ENCODE measurements at regions not wholly inside any gene's neighbourhood (a gene's known extent, or its start where the extent isn't known, plus 50 kb on each side); places are given as distances from the start of the nearest gene placed in this dataset.
"Not testable (repeated sequence)": the region's sequence is repeated elsewhere in the genome, so short reads cannot be mapped to it uniquely, and the experiment has no call there.

DNA sequence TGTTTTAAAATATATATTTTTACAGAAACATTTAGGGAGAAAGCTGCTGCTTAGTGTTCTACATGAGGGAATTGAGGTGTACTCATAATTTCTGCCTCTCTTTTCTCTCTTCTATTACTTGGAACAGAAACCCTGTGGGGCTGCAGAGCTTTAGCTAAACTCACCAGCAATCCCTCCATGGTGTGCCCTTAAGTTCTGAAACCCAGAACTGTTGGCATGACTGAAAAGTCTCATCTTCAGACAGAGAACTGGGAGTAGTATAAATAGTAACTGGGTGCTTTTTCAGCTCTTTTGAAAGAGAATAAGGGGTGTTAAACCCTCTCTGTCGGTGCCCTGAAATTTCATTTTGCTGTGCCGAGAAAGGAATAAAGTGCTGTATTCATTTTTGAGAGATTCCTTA lies 294.9 kb upstream of the BOD1L1 start:
- no CpG with 5 or more reads among the region's 2 CpGs for WGBS (ENCODE audit: insufficient coverage, insufficient read length)
- H3K4me3 ChIP-seq (ENCODE audit: low read length) = no peak overlapping the region
- DNase-seq (ENCODE audit: low read depth, low spot score) = no peak
- no peaks in the 10 kb centered on the region for H3K9me3 ChIP-seq (ENCODE audit: control insufficient read depth, insufficient read depth, low read length)
- no peak overlapping the region for H3K27ac ChIP-seq (ENCODE audit: low read length)
- H3K4me1 ChIP-seq (ENCODE audit: control insufficient read depth, insufficient read depth, low read length) = no peaks in the 10 kb centered on the region
- no peaks in the 10 kb centered on the region for H3K27me3 ChIP-seq (ENCODE audit: control insufficient read depth, insufficient read depth, low read length)
- no peaks in the 10 kb centered on the region for H3K36me3 ChIP-seq (ENCODE audit: control insufficient read depth, insufficient read depth, low read length)

DNA sequence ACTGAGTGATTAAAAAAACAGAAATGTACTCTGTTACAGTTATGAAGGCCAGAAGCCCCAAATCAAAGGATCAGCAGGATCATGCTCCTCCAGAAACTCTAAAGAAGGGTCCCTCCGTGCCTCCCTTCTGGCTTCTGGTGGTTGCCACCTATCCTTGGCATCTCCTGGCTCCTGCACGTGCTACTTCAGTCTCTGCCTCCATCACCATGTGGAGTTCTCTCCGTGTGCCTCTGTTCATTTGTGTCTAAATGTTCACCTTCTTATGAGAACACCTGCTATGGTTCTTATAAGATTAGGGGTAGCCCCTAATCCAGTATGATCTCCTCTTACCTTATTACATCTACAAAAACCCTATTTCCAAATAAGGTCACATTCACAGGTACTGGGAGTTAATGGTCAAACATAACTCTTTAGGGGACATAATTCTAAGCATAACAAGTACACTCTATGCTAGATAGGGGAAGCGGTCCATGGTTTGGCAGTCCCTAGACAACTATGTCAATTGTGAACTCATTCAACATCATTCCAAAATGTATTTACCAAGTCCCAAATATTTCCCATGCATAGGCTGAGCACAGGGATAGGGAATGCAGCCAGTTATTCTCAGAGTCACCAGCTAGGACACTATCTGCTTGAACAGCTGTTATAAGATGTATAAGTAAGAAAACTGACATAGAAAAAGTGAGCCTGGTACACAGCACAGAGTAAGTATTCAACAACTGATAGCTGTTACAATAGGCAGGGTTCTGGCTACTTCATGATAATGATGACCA lies 295.5 kb upstream of the BOD1L1 start:
- H3K9me3 ChIP-seq (ENCODE audit: control insufficient read depth, insufficient read depth, low read length) = no peaks in the 10 kb centered on the region
- WGBS (ENCODE audit: insufficient coverage, insufficient read length) = no CpG with 5 or more reads among the region's 4 CpGs
- H3K36me3 ChIP-seq (ENCODE audit: control insufficient read depth, insufficient read depth, low read length) = no peaks in the 10 kb centered on the region
- no peak for DNase-seq (ENCODE audit: low read depth, low spot score)
- H3K4me1 ChIP-seq (ENCODE audit: control insufficient read depth, insufficient read depth, low read length) = no peaks in the 10 kb centered on the region
- H3K4me3 ChIP-seq (ENCODE audit: low read length) = no peak overlapping the region
- no peak overlapping the region for H3K27ac ChIP-seq (ENCODE audit: low read length)
- H3K27me3 ChIP-seq (ENCODE audit: control insufficient read depth, insufficient read depth, low read length) = no peaks in the 10 kb centered on the region

DNA sequence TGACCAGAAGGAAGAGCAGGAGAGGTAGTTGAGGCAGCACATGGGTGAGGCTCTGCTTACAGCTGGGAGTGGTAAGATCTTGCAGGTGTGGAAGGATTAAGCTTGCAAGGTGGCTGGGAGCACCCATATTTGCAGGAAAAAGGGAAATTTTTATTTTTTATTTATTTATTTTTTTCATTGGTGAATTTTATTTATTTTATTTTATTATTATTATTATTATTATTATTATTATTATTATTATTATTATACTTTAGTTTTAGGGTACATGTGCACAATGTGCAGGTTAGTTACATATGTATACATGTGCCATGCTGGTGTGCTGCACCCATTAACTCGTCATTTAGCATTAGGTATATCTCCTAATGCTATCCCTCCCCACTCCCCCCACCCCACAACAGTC lies 297.4 kb upstream of the BOD1L1 start:
- H3K4me3 ChIP-seq (ENCODE audit: low read length); H3K4me1 ChIP-seq (ENCODE audit: control insufficient read depth, insufficient read depth, low read length); H3K27ac ChIP-seq (ENCODE audit: low read length); H3K9me3 ChIP-seq (ENCODE audit: control insufficient read depth, insufficient read depth, low read length); H3K27me3 ChIP-seq (ENCODE audit: control insufficient read depth, insufficient read depth, low read length); DNase-seq (ENCODE audit: low read depth, low spot score); H3K36me3 ChIP-seq (ENCODE audit: control insufficient read depth, insufficient read depth, low read length): not testable (repeated sequence)
- WGBS (ENCODE audit: insufficient coverage, insufficient read length) = no CpG with 5 or more reads among the region's 1 CpG

DNA sequence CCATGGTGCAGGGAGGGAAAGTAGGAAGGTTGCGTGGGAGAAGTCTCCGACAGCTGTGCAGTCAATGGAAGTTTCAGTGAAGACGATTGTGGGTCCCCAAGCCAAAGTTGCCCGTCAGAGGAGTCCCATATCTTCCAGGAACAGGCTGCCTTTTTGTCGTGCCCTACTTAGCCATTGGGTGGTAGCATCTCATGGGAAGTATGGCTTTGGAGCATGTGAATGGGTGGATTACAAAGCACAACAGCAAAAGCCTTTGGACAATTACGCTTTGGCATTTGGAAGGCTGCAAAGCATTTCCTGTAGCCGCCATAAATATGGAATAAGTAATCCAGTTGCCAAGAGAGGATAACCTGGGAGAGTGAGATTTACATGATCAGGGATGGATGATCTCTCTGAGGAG lies 300.7 kb upstream of the BOD1L1 start:
- H3K4me3 ChIP-seq (ENCODE audit: low read length) = no peak overlapping the region
- H3K4me1 ChIP-seq (ENCODE audit: control insufficient read depth, insufficient read depth, low read length) = no peaks in the 10 kb centered on the region
- no CpG with 5 or more reads among the region's 7 CpGs for WGBS (ENCODE audit: insufficient coverage, insufficient read length)
- no peaks in the 10 kb centered on the region for H3K36me3 ChIP-seq (ENCODE audit: control insufficient read depth, insufficient read depth, low read length)
- no peaks in the 10 kb centered on the region for H3K9me3 ChIP-seq (ENCODE audit: control insufficient read depth, insufficient read depth, low read length)
- H3K27me3 ChIP-seq (ENCODE audit: control insufficient read depth, insufficient read depth, low read length) = no peaks in the 10 kb centered on the region
- H3K27ac ChIP-seq (ENCODE audit: low read length) = no peak overlapping the region
- DNase-seq (ENCODE audit: low read depth, low spot score) = no peak

DNA sequence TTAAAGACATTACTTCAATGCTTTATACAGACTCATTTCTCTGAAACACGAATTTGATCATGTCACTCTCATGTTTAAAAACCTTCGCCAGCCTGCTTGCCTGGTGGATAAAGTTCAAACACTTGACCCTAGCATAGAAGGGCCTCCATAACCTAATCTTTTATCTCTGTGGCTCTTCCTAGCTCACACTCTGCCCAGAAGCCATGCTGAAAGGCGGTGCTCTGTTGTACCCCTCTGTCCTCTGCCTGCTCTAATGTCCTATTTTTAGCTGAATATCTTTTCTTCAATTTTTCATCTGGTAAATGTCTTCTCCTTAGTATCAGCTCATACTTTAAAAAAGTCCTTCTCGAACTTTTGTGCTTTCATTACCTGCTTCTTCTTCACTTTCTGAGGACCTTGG lies 302.6 kb upstream of the BOD1L1 start:
- no peaks in the 10 kb centered on the region for H3K36me3 ChIP-seq (ENCODE audit: control insufficient read depth, insufficient read depth, low read length)
- no peak for DNase-seq (ENCODE audit: low read depth, low spot score)
- no peak overlapping the region for H3K4me3 ChIP-seq (ENCODE audit: low read length)
- no peaks in the 10 kb centered on the region for H3K27me3 ChIP-seq (ENCODE audit: control insufficient read depth, insufficient read depth, low read length)
- no peaks in the 10 kb centered on the region for H3K9me3 ChIP-seq (ENCODE audit: control insufficient read depth, insufficient read depth, low read length)
- no peak overlapping the region for H3K27ac ChIP-seq (ENCODE audit: low read length)
- no peaks in the 10 kb centered on the region for H3K4me1 ChIP-seq (ENCODE audit: control insufficient read depth, insufficient read depth, low read length)
- whole genome bisulfite sequencing (ENCODE audit: insufficient coverage, insufficient read length) = no CpG with 5 or more reads among the region's 4 CpGs

DNA sequence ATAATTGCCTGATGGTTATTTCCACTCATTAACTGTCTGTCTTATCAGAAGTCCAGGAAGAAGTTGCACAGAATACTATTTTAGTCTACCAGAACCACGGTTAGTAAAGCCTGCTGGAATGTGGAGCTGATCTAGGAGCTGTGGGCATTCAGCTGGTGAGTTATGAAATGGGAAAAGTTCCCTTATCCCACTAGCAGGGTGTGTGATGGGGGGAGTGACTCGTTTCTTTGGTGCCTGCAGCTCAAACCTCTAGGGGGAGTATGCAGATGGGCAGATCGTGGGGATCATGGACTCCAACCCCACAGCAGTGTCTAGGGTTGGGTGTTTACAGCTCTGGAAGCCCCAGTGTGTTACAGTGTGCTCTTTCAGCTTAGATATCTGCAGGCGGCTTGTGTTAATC lies 305.7 kb upstream of the BOD1L1 start:
- no CpG with 5 or more reads among the region's 4 CpGs for WGBS (ENCODE audit: insufficient coverage, insufficient read length)
- no peak for DNase-seq (ENCODE audit: low read depth, low spot score)
- H3K27ac ChIP-seq (ENCODE audit: low read length) = no peak overlapping the region
- no peaks in the 10 kb centered on the region for H3K4me1 ChIP-seq (ENCODE audit: control insufficient read depth, insufficient read depth, low read length)
- H3K4me3 ChIP-seq (ENCODE audit: low read length) = no peak overlapping the region
- H3K36me3 ChIP-seq (ENCODE audit: control insufficient read depth, insufficient read depth, low read length) = no peaks in the 10 kb centered on the region
- no peaks in the 10 kb centered on the region for H3K27me3 ChIP-seq (ENCODE audit: control insufficient read depth, insufficient read depth, low read length)
- no peaks in the 10 kb centered on the region for H3K9me3 ChIP-seq (ENCODE audit: control insufficient read depth, insufficient read depth, low read length)

DNA sequence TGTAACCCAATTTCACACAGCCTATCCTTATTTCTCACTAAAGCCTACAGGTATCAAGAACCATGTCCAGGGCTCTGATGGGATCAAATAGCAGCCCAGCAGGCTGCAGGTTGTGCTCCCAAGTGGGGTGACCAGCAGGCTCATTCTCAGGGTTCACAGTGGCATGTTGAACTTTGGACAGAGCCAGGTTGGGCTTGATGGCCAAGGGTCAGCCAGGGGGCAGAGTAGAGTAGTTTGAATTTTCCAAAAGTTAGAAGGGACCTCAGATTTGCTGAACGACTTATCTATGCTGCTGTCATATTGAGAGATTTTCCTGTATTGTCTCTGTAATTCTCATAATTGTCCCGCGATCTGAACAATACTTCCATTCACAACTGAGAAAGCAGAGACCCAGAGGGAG lies 310.8 kb upstream of the BOD1L1 start:
- no peaks in the 10 kb centered on the region for H3K27me3 ChIP-seq (ENCODE audit: control insufficient read depth, insufficient read depth, low read length)
- no peaks in the 10 kb centered on the region for H3K4me1 ChIP-seq (ENCODE audit: control insufficient read depth, insufficient read depth, low read length)
- no peak overlapping the region for H3K27ac ChIP-seq (ENCODE audit: low read length)
- no peaks in the 10 kb centered on the region for H3K9me3 ChIP-seq (ENCODE audit: control insufficient read depth, insufficient read depth, low read length)
- no peaks in the 10 kb centered on the region for H3K36me3 ChIP-seq (ENCODE audit: control insufficient read depth, insufficient read depth, low read length)
- H3K4me3 ChIP-seq (ENCODE audit: low read length) = no peak overlapping the region
- no peak for DNase-seq (ENCODE audit: low read depth, low spot score)
- WGBS (ENCODE audit: insufficient coverage, insufficient read length) = no CpG with 5 or more reads among the region's 3 CpGs

DNA sequence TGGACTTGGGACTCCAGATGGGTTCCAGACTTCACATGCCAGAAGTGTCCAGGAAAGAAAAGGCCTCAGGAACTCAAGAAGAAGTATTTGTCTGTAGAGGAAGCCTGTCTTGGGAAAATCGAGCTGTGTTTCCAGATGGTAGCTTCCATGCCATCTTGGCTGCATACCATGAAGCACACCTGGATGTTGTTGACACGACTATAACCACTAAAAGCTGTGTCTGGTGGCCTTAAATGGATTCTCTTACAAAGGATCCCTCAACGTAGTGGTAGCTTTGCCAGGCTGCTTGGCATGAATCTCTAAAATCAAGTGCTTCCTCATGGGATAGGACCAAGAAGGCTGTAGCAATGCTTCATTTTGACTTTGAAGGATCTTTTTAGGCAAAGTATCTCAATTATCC lies 313.4 kb upstream of the BOD1L1 start:
- no peak for DNase-seq (ENCODE audit: low read depth, low spot score)
- Histone ChIP-seq H3K27me3 (ENCODE audit: control insufficient read depth, insufficient read depth, low read length) (no peaks in the 10 kb centered on the region), H3K27ac (ENCODE audit: low read length) (no peak overlapping the region), H3K4me1 (ENCODE audit: control insufficient read depth, insufficient read depth, low read length) (no peaks in the 10 kb centered on the region), H3K36me3 (ENCODE audit: control insufficient read depth, insufficient read depth, low read length) (no peaks in the 10 kb centered on the region), H3K4me3 (ENCODE audit: low read length) (no peak overlapping the region), H3K9me3 (ENCODE audit: control insufficient read depth, insufficient read depth, low read length) (no peaks in the 10 kb centered on the region)
- no CpG with 5 or more reads among the region's 3 CpGs for WGBS (ENCODE audit: insufficient coverage, insufficient read length)

DNA sequence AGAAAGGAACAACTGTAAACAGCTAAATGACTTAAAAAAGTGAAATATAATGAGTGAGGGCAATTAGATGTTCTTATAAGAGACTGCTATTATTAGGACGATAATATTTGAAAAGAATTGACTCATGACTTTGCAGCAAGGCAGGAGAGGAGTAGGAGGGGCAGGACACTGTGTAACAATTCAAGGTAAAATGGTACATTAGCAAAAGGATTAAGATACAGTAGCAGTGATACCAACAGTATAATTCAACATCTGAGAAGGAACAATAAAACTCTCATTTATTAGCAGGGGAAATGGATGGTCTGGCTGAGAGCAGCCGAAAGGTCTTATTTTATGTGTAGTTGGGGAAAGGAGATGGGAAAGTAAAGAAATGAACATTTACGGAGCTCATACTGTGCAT lies 315.5 kb upstream of the BOD1L1 start:
- WGBS (ENCODE audit: insufficient coverage, insufficient read length) = 100% methylated on average over 1 of the region's 3 CpGs
- H3K4me1 ChIP-seq (ENCODE audit: control insufficient read depth, insufficient read depth, low read length) = no peaks in the 10 kb centered on the region
- no peak overlapping the region for H3K4me3 ChIP-seq (ENCODE audit: low read length)
- H3K27me3 ChIP-seq (ENCODE audit: control insufficient read depth, insufficient read depth, low read length) = no peaks in the 10 kb centered on the region
- no peaks in the 10 kb centered on the region for H3K9me3 ChIP-seq (ENCODE audit: control insufficient read depth, insufficient read depth, low read length)
- H3K27ac ChIP-seq (ENCODE audit: low read length) = no peak overlapping the region
- DNase-seq (ENCODE audit: low read depth, low spot score) = no peak
- no peaks in the 10 kb centered on the region for H3K36me3 ChIP-seq (ENCODE audit: control insufficient read depth, insufficient read depth, low read length)

DNA sequence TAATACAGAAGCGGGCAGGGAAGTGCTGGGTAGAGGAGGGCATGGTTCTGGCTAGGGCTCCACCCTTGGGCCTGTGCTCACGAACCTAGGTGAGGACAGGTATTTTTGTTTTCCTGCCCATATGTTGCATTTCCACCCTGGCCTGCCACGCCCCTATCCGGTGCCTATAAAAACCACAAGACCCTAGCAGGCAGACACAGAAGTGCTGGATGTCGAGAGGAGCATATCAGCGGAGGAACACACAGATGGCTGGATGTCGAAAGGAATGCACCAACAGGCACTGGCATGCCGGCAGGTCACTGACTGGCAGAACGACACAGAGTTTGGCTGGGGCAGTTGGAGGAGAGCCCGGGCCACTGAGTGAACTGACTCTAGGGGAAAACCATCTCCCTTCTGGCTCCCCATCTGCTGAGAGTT lies 316.6 kb upstream of the BOD1L1 start:
- no peaks in the 10 kb centered on the region for H3K27me3 ChIP-seq (ENCODE audit: control insufficient read depth, insufficient read depth, low read length)
- H3K4me3 ChIP-seq (ENCODE audit: low read length) = no peak overlapping the region
- H3K27ac ChIP-seq (ENCODE audit: low read length) = no peak overlapping the region
- no peaks in the 10 kb centered on the region for H3K4me1 ChIP-seq (ENCODE audit: control insufficient read depth, insufficient read depth, low read length)
- WGBS (ENCODE audit: insufficient coverage, insufficient read length) = no CpG with 5 or more reads among the region's 10 CpGs
- no peak for DNase-seq (ENCODE audit: low read depth, low spot score)
- no peaks in the 10 kb centered on the region for H3K36me3 ChIP-seq (ENCODE audit: control insufficient read depth, insufficient read depth, low read length)
- no peaks in the 10 kb centered on the region for H3K9me3 ChIP-seq (ENCODE audit: control insufficient read depth, insufficient read depth, low read length)

DNA sequence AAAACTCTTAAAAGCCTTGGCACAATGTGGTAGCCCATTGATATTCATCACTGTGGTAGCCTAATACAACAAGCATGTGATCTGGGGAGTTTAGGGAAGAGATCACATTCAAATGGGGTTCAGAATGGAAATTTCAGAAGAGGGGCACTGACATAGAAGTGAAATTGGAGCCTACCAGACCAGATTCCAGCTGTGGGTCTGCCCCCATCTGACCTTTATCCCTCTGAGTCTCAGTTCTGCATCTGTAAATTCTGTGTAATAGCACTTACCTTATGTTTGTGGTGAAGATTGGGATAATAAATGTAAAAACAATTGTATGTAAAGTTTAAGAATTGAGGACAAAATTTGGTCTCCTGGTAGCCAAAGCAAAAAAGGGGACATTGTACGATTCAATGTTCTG lies 320.4 kb upstream of the BOD1L1 start:
- H3K4me3 ChIP-seq (ENCODE audit: low read length) = no peak overlapping the region
- DNase-seq (ENCODE audit: low read depth, low spot score) = no peak
- no CpG with 5 or more reads among the region's 1 CpG for WGBS (ENCODE audit: insufficient coverage, insufficient read length)
- H3K36me3 ChIP-seq (ENCODE audit: control insufficient read depth, insufficient read depth, low read length) = no peaks in the 10 kb centered on the region
- no peaks in the 10 kb centered on the region for H3K4me1 ChIP-seq (ENCODE audit: control insufficient read depth, insufficient read depth, low read length)
- no peaks in the 10 kb centered on the region for H3K27me3 ChIP-seq (ENCODE audit: control insufficient read depth, insufficient read depth, low read length)
- H3K27ac ChIP-seq (ENCODE audit: low read length) = no peak overlapping the region
- no peaks in the 10 kb centered on the region for H3K9me3 ChIP-seq (ENCODE audit: control insufficient read depth, insufficient read depth, low read length)

All from iPS DF 6.9 (cell line).